Cerebellar cortex (tissue), 1 donor: ENCODE measurements at regions not wholly inside any gene's neighbourhood (a gene's known extent, or its start where the extent isn't known, plus 50 kb on each side); places are given as distances from the start of the nearest gene placed in this dataset.
"Not testable (repeated sequence)": the region's sequence is repeated elsewhere in the genome, so short reads cannot be mapped to it uniquely, and the experiment has no call there.

Experiments used
- DNase-seq: peaks from one replicate; pipeline ENCODE4 v3.0.0-alpha.2; 2015; ENCODE audit warnings: low spot score

DNA sequence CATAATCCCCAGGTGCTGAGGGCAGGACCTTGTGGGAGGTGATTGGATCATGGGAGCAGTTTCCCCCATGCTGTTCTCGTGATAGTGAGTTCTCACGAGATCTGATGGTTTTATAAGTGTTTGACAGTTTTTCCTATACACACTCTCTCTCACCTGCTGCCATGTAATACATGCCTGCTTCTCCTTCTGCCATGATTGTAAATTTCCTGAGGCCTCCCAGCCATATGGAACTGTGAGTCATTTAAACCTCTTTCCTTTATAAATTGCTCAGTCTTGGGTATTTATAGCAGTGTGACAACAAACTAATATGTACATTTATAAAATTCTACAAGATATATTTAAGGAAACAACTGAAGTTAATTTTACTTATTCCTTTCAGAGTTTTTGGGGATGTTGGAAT is 170.8 kb upstream of the BET1 start:
- DNase-seq = no peak

DNA sequence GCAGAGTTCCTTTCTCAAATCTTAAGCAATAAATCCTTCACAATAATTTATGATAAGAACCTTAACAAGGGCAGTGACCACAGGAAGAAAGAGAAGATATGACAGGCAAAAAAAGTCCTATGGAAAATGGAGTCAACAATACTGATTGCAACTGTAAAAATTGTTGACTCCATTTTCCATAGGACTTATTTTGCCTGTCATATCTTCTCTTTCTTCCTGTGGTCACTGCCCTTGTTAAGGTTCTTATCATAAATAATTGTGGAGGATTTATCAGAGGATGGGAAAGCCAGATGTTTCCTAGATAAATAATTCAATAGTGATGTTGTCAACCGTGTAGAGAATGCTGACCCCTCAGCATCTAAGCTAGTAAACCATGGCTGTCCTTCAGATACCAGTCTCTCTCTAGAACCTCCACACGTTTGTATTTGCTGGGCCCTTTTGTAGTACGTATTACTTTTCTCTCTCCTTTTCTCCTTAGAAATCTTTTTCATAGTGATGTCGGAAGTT is 172.6 kb upstream of the BET1 start:
- no peak for DNase-seq

DNA sequence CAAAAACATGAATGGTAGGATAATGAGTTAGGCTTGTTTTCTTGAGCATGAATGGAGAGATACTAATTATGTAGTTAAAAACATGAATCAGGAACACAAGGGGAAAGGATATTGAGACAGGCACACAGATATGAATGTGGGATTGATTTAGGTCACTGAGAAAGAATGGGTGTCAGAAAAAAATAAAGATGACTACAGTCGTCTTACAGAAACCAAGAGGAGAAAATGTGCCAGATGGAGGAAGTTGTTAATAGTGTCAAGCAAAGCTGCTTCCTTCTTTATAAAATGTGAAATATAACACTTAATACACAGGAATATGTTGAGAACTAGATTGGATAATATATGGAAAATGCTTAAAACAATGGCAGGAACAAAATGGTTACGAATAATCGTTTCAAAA is 173.3 kb upstream of the BET1 start:
- no peak for DNase-seq

DNA sequence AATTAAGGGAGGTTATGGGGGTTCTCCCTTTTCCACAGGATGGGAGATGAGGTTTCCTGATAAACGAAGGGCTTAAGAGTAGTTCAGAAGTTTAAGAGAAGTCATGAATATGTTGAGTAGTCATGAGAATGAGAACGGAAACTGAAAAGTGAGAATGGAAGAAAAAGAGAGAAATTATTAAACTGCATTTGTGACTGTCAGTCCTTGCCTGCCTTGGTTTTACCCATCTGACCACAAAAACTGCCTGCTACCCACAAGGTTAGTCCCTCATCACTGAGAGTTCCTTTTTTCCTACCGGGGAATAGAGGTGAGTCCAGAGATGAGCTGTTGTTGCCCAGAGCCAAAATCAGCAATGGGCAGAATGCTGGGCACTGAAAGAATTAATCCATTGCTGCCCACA is 174.1 kb upstream of the BET1 start:
- DNase-seq = no peak

DNA sequence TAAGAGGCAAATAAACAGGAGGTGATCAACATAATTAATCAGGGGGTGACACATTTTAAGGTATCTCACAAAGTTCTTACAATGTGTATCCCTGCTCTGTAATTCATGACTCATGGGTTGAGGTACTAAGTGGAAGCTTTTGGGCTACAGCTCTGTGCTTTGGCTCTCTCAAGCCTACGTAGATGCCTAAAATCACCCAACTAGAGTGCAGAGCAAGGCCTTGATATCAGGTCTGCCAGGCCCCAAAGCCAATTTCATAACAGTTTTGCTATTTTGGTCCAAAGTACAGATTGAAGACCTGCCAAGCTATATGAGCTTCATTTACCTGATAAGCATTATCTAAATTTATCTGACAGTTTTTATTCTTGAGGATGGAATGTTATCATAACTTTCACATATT is 175.3 kb upstream of the BET1 start:
- no peak for DNase-seq

DNA sequence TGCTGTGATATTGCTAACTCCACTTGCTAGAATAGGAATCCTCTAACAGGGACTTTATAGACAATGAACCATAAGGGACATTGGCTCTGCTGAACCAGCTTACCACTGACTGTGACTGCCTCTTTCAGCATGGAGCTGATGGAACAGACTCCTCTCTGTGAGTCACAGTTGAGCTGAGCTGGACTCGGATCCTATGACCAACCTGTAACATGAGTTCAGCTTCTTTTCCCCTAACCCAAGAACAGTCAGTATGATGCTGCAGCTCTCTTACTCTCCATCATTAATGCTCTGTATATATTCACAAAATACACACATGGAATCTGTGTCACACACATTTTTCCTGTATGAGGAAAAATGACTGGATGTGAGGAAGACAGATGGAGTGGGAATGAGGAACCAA is 177.9 kb upstream of the BET1 start:
- DNase-seq = no peak

DNA sequence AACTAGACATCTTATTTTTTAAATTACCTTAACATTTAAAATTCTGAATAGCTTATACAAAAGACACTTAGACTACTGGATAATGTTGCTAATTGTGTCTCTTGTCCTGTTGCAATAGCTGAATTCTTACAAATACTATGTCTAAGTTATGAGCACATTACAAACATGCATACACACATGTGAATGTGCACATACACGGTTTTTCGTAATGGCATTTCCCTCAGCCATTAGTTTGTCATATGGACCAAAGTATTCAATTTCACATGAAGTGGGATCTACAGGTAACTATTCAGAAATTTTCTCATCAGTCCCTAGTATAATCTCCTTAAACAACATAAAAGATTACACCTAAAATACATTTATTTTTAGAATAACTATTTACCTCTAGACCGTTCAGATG is 178.6 kb upstream of the BET1 start:
- no peak for DNase-seq

DNA sequence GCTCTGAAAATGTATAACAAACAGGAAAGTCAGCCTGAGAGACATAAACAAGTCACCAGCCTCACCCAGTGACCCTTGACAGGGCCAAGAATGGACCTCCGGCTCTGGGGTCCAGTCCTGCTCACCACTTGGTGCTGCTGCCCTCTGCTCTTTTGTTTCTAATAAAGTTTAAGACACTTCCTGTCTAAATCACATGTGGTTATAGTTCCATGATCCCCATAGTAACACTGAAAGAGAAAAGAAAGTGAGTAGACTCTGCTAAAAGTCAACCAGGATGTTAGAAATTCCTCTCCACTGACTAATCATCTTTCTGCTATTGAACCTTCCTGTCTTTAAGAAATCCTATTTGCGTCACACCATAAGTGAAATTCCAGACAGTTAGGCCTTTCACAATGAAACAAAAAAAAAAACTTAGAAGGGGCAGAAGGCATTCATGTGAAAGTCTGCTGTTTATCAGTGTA is 179.2 kb upstream of the BET1 start:
- no peak for DNase-seq

DNA sequence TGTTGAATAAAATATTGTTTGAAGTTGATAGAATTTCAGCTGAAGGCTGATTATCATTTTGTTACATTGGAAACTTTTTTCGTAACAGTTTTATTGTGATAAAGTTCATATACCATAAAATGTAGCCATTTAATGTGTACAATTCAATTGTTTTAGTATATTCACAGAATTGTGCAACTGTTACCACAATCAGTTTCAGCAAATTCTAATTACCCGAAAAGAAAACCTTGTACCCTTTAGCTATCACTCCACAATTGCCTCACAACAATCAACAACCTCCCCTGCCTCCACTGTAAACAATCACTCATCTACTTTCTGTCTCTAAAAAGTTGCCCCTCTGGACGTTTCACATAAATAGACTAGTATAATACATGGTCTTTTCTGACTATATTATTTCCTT is 179.7 kb upstream of the BET1 start:
- DNase-seq = no peak

DNA sequence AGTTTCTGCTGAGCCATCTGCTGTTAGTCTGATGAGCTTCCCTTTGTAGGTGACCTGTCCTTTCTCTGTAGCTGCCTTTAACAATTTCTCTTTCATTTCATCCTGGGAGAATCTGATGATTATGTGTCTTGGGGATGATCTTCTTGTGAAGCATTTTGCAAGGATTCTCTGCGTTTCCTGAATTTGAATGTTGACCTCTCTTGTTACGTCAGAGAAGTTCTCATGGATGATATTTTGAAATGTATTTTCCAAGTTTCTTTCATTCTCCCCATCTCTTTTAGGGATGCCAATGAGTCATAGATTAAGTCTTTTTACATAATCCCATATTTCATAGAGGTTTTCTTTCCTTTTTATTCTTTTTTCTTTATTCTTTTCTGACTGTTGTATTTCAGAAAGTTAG is 184.2 kb upstream of the BET1 start:
- DNase-seq = no peak

DNA sequence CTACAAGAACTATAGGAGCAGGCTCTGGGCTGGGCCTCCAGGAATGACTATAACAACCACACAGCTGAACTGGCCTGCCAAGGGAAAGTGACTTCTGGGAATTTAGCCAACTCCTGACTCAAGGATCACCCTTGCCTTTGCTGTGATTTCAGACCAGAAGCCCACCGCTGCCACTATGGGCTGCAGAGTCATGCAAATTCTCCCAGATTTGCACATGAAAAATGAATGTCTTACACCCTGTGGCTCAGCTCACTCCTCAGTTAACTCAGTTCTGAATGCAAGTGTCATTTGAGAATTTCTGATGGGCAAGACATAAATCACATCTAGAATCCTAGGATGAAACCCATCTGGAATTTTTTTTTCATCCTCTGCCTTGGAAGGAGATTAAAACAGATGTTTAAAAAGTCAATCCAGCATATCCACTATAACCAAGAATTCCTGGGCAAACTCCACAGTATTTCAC is 186.5 kb upstream of the BET1 start:
- DNase-seq = no peak

DNA sequence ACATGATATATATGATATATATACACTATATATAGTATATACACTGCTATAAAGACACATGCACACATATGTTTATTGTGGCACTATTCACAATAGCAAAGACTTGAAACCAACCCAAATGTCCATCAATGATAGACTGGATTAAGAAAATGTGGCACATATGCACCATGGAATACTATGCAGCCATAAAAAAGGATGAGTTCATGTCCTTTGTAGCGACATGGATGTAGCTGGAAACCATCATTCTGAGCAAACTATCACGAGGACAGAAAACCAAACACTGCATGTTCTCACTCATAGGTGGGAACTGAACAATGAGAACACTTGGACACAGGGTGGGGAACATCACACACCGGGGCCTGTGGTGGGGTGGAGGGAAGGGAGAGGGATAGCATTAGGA is 190.3 kb upstream of the BET1 start:
- not testable (repeated sequence) for DNase-seq

DNA sequence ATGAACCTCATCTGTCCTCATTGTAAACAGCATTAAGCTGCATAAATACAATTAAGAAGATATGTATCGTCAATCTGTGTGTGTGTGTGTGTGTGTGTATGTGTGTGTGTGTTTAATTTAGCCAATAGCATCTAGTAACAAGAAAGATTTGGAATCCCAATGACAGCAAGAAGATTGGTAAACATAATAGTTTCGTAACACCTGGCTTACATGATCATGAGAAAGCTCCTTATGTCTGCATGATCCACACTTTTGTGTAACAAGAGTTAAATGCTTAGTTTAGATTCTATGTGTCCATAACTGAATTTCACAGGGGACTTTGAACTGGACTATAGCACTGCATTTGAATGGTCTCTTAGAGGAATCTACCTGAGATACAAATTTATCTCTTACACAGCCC is 191.0 kb upstream of the BET1 start:
- DNase-seq = no peak

DNA sequence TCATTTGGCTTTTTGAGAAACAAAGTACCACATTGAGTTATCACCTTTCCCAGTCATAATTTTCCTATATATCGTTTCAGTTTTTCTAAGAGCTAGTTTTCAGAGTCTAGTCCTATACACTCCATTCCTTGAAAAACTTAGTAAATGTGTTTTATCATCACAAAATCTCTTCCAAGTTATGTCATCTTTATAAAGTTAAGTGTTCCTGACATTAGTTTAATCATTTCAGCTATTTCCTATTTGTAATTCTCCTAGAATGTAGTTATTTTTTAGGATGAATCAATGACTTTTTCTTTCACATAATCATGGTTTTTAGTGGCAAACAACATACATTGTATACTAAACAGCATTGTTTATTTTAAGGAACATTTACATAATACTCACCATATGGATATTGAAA is 191.7 kb upstream of the BET1 start:
- DNase-seq = no peak

DNA sequence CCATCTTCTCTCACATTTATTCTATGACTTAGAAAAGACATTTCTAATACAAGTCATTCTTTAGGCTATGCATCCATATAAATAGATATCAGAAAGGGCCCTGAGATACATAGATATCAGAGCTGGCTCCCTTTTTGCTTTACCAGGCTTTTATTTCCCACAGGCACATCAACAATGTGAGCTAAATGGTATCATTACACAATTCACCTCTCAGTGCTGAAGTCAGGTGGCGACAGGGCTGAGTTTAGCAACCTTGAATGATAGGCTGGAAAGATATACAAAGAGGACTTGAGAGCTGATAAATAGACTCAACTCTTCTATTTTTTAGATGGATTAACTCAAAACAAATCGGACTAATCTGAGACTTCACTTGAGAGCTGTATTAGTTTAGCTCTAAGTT is 189.2 kb upstream of the COL1A2 start:
- no peak for DNase-seq

DNA sequence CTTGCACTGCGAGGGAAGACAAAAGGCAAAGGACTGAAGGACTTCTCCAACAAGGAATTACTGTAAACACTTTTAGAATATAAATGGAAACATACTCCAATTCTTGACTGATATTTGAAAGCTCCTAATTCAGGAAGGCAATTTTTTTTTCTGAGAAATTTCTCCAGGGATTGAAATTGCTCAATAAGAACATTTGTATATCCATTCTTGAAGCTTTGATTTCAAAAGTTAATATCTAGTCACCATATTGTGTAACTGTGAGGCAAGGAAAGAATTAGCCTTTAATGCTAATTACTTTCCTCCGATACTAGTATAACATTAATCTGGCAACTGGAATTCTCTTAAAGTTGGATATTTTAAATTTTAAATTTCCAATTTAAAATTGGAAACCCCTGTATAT is 188.4 kb upstream of the COL1A2 start:
- no peak for DNase-seq

DNA sequence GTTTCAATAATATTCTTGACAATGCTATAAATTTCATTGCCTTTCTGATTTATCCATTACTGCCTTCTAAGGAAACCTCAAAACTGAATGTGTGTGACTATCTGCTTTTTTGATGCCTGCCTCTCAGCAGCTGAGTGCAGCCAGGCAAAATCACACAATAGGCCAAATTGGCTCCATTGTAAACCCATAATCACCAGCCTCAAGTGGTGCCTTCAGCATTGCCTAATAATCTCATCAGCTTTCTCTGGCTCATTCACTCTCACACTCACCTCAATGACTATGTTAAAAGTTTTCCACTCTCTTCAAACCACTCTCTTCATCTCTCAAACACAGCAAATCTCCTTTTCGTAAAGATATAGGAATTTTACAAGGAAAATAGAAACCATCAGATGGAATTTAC is 182.5 kb upstream of the COL1A2 start:
- DNase-seq = no peak

DNA sequence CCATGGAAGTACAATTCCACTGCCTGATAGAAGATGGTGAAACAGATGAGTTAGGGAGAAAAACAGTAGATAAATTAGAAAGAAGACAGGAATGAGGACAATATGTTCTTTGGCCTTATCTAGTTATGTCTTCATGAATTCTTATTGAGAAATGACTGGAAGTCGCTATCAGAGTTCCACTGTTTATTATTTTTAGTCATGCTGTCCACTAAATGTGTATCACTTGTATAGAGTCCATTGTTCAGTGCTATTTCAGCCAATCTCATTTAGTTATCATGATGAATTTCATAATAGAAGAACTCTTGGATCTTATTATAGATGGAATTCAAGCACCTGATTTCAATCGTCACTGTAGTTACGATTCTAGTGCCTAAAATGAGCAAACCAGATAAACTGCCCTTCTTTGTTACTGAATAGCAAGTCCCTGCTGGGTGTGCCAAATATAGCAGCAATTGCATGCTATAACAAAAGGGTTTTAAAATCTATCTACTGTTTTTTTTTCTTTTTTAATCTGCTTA is 177.7 kb upstream of the COL1A2 start:
- DNase-seq = no peak

DNA sequence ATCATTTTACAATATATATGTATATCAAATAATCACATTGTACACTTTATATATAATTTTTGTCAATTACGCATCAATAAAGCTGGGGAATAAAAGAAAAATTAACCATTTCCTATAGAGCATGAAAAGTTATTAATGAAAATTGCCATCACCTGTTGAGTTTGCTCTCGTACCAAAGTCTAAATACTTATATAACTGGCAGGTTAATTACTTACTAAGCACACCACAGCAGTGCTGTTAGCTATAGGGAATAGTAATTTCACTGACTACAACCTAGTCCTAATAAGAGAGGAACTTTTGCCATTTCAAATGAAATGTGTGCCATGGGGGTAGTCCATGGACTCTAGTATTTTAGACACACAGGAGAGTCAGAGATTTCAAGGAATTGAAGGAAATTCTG is 176.9 kb upstream of the COL1A2 start:
- DNase-seq = no peak

DNA sequence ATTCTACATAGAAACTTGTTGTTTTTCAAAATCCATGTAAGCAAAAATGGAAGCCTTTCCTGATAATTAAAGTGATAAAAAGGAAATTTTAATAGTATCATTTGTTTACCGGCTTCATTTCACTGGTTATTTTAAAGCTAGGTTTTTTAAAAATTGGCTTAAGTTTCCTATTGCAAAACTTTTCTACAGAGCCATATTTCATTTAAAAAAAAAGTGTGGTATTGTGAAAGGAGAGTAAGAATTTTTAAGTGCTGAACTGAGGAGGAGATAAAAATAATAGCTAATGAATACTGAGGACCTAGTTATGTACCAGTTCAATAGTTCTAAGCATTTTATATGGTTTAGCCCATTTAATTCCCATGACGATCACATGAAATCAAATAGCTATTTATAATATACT is 172.2 kb upstream of the COL1A2 start:
- no peak for DNase-seq

DNA sequence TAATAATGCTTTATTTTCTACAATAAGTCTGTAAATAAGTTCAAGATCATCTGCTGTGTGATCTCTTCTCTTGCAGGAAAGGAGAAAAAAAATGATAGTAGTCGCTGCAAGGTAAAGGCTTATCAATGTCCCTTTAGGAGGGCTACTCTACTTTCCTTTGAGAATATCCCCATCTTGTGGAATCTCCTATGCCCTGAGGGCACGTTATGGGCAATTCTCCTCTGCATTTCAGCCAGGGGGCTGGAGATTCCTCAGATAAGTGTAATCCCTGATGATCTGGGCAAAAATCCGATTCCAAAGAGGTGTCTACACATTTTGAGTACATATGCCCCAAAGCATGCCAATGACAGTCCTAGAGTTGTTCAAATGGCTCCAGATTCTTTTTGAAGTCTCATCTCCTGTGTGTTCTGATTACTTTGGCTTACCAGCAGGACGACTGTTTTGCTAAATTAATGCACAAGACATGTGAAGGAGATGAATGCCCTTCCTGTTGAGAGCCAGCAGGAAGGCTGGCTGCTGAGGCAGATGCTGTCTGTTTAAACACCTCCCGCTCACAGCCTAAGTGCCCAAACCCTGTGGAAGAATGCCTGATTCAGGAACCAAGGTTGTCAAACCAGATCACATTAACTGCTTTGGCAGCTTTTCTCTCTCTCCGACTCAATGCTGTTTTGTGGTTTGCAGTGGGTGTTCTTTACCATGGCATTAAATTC is 171.2 kb upstream of the COL1A2 start:
- peak; percentile 11 for DNase-seq

DNA sequence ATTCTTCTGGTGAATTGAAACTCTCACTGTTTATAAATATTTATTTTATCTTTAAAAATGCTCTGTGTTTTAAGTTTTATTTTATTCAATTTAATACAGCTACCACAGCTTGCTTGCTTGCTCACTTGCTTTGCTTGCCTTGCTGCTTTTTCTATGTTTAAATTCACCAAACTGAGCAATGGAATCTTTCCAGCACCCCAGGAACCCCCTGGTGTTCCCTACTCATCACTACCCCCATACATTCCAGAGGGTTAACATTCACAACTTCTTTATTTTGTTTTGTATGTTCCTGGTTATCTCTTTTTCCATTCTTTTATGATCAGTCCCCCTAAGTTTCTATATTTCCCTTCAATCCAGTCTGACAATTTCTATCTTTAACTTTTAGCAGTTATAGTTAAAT is 166.5 kb upstream of the COL1A2 start:
- no peak for DNase-seq

DNA sequence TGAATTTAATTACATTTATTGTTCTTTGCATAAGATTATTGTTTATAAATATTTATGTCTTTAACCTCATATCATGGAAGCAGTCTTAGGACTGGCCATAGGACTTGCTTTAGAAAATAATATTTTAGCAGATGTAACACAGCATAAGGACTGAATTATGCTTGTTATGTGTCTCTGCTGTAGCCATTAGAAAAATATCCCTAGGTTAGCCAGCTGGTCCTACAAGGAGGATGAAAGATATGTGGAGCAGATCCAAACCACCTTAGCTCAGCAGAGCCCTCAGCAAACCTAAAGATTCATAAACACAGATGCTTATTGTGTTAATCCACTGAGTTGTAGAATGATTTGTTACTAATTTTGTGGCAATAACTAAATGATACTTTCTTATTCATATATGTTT is 166.0 kb upstream of the COL1A2 start:
- DNase-seq = no peak

DNA sequence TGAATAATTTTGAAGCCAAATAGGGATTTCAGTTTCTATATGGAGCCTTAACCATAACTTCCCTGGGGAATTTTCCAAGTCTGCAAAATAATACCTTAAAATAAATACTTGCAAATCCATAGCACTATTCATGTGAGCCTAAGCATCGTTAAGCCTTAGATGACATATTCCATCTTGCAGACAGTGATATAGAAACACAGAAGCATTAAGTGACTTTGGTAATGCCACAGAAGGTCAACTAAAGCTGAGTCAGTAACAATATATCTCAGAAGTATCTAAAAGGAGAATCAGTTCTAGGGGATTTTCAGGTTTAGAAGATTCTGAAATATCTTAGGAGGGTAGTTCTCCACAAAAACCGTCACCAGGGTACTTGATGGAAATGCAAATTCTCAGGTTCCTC is 163.4 kb upstream of the COL1A2 start:
- DNase-seq = no peak
